HEK293T (cell line): ENCODE measurements at regions not wholly inside any gene's neighbourhood (a gene's known extent, or its start where the extent isn't known, plus 50 kb on each side); places are given as distances from the start of the nearest gene placed in this dataset.

Source experiments
- CTCF ChIA-PET: fragments of 350-600 bp; formaldehyde crosslinking; extraction: SDS; loops from one replicate; lab custom pipeline; 2021; ENCODE audit warnings: antibody characterized with exemption, inconsistent platforms; lab: Yijun Ruan, JAX
- POLR2A ChIA-PET: fragments of 350-600 bp; formaldehyde crosslinking; extraction: SDS; loops from one replicate; lab custom pipeline; 2020; ENCODE audit warnings: antibody characterized with exemption, inconsistent platforms; lab: Yijun Ruan, JAX
- DNase-seq: peaks from one replicate; pipeline ENCODE4 v3.0.0; 2012; ENCODE audit warnings: mixed read lengths; ENCODE audit errors: extremely low spot score
- CTBP1 ChIP-seq: fragments of 450-650 bp; IDR thresholded peaks from 2 replicates; pipeline ENCODE4 v1.6.1; 2016; ENCODE audit warnings: borderline replicate concordance
- ELF4 ChIP-seq: fragments of 450-650 bp; IDR thresholded peaks from 2 replicates; pipeline ENCODE4 v1.6.1; 2017; ENCODE audit warnings: antibody characterized with exemption
- HDGF ChIP-seq: fragments of 450-650 bp; IDR thresholded peaks from 2 replicates; pipeline ENCODE4 v1.6.1; 2017; ENCODE audit warnings: antibody characterized with exemption, borderline replicate concordance
- NFRKB ChIP-seq: fragments of 450-650 bp; IDR thresholded peaks from 2 replicates; pipeline ENCODE4 v1.6.1; 2016; ENCODE audit warnings: mild to moderate bottlenecking, moderate library complexity
- PKNOX1 ChIP-seq: fragments of 450-650 bp; IDR thresholded peaks from 2 replicates; pipeline ENCODE4 v1.6.1; 2016
- TARDBP ChIP-seq: fragments of 450-650 bp; IDR thresholded peaks from 2 replicates; pipeline ENCODE4 v1.6.1; 2016
- ZNF384 ChIP-seq: fragments of 450-650 bp; IDR thresholded peaks from 2 replicates; pipeline ENCODE4 v1.6.1; 2016

- TF ChIP-seq HDGF (no peak), NFRKB (no peak), CTBP1 (no peak), ZNF384 (no peak)
- ChIA-PET CTCF (interaction anchor here (0.6 to 1.6 kb wide), 11 partner anchors 14 to 388 kb away, joined by 3 to 9 read pairs (median 3); no protein-coding TSS in a partner anchor), POLR2A (interaction anchor here (0.9 to 1.3 kb wide), 2 partner anchors 54 to 114 kb away, joined by 3 to 4 read pairs; no protein-coding TSS in a partner anchor)
- no peak for DNase-seq
Observed at GRCh38 chr1:231092380-231092779, 52.3 kb upstream of the FAM89A start.

- TF ChIP-seq HDGF (no peak), PKNOX1 (0 out of 2 replicates have a peak, but pooled peaks have one; percentile 28)
- CTCF ChIA-PET, result interaction anchor here (0.6 to 1.6 kb wide), 13 partner anchors 14 to 388 kb away, joined by 3 to 9 read pairs (median 3); no protein-coding TSS in a partner anchor
Observed at GRCh38 chr1:231091831-231092301, 51.8 kb upstream of the FAM89A start.

GRCh38 chr1:231091415-231091814, 51.4 kb upstream of the FAM89A start:
- TF ChIP-seq CTBP1 (no peak), TARDBP (no peak), ELF4 (no peak)

More at GRCh38 chr1:231091831-231092301, 51.8 kb upstream of the FAM89A start:
- POLR2A ChIA-PET, result interaction anchor here (0.9 to 1.3 kb wide), 2 partner anchors 54 to 114 kb away, joined by 3 to 4 read pairs; no protein-coding TSS in a partner anchor
- peak; percentile 87 for DNase-seq

More at GRCh38 chr1:231091415-231091814, 51.4 kb upstream of the FAM89A start:
- ChIA-PET POLR2A (interaction anchor here (0.9 kb wide), 1 partner anchor 113 kb away, joined by 3 read pairs; no protein-coding TSS in a partner anchor), CTCF (interaction anchor here (0.6 to 1.6 kb wide), 7 partner anchors 15 to 120 kb away, joined by 3 to 9 read pairs (median 4); no protein-coding TSS in a partner anchor)
- no peak for DNase-seq
